ENCODE measurements at regions not wholly inside any gene's neighbourhood (a gene's known extent, or its start where the extent isn't known, plus 50 kb on each side); places are given as distances from the start of the nearest gene placed in this dataset.
A peak's percentile ranks its signal among the peaks of the same experiment; 100 is the strongest.

GRCh38 chr10:124301736-124302135, 117.0 kb downstream of the OAT start:
- DNase-seq: no peak

DNA sequence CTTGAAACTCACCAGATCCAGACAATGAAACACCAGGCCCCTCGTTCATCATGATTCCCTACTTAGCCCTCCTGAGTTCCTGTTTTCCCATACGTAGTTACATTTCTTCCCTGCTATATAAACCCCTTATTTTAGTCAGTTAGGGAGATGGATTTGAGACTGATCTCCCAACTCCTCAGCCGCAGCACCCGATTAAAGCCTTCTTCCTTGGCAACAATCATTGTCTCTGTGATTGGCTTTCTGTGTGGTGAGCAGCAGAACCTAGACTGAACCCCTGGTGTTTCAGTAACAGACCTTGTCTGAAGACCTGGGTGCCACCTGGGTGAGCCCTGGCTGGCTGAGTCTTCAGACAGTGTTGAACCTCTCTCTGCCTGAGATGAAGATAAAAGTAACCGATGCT, 118.0 kb downstream of the OAT start:
- no peak for DNase-seq

GRCh38 chr10:124300224-124300623, 118.5 kb downstream of the OAT start:
- no peak for DNase-seq

GRCh38 chr10:124299696-124300095, 119.0 kb downstream of the OAT start:
- no peak for DNase-seq

DNA sequence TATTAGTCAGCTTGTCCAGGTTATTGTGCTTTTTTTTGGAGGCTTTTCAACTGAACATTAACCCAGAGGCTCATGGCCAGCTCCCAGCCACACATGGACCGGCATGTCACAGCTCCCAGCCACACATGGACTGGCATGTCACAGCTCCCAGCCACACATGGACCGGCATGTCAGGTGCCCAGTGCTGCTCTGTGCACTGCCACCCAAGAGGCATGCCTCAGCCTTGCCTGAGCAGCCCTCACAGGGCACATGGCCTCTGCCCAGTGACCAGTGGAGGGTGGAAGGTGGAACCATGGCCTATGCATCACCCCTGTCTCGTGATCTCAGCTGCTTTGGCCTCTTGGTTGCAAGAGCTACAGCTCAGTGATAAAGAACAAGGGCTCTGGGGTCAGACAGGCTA, 119.8 kb downstream of the OAT start:
- no peak for DNase-seq

DNA sequence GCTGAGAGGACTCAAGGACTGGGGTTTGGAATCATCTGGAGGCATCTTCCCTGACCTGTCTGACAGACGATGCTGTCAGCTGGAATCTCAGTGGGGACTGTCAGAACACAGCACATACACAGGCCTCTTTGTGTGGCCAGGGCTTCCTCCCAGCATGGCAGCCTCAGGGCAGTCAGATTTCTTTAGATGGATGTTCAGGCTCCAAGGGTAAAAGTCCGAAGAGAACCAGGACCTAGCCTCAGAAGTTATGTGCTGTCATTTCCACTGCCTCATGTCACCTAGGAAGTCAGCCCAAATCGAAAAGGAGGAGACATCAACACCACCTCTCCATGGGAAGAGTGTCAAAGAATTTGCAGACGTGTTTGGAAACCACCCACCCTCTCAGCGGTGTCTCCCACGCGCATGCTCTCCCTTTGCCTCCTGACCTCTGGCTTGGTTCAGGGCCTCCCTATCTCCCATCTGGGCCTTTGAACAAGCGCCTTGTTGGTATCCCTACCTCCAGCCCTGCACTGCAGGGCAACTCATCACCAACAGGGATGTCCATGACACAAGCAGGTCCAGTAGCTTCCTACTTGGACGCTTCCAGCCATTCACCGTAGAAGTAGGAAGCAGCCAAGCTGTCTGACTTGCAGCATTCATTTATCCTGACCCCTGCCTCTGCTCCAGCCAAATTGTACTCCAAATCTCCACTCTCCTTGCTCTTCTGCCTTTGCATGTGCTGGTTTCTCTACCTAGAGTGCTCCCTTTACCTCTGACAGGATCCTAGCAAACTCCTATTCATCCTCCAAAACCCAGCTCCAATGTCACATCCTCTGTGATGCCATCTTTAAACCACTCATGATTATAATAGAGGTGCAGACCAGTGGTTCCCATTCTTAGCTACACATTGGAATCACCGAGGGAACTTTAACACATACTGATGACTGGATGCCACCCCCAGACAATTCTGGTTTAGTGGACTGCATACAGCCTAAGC, 121.6 kb downstream of the OAT start:
- DNase-seq: no peak

GRCh38 chr10:124296121-124296812, 122.5 kb downstream of the OAT start:
- peak; percentile 50 for DNase-seq

DNA sequence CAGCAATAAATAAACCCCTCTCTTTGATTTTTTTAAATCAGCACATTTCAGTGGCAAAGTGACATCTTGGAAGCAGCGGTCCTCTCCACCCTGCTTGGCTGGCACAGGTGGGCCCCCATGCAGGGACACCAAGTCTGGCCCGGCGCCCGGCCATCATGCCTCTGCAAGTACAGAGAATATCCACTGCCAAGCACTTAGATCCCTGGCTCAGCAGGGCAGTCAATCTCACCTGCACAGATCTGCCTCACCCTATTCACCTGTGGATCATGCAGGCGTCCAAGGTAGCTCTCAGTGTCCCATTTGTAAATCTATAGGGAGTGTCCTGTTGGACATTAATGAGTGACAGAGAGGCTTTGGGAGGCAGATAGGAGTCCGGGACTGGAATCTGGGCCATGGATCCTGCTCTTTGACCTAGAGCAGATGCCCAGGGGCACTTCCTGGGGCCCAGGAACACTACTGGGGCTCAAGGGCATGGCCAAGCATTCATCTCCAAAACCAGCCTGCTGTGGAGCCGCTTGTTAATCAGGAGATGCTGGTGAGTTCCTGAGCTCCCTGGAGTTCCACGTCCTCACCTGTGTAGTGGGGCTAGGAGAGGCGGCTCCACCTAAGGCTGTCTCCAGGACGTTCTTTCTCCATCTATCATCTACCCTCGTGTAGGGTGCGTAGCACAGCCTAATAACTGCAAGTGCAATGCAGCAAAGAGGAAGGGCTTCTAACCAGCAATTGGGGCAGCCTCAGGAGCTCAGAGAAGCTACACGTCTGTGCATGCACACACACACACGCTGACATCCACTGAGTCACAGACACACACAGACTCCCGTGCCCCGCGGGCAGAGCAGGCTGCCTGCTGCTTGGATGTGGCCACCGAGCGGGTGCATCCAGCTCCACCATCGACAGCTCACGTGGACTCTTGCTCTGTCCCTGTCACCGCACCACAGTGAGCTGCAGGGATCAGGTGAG, 123.6 kb downstream of the OAT start:
- peak; percentile 67 for DNase-seq

- no peak for DNase-seq
These were observed 124.9 kb downstream of the OAT start for GRCh38 chr10:124293616-124294449.

DNA sequence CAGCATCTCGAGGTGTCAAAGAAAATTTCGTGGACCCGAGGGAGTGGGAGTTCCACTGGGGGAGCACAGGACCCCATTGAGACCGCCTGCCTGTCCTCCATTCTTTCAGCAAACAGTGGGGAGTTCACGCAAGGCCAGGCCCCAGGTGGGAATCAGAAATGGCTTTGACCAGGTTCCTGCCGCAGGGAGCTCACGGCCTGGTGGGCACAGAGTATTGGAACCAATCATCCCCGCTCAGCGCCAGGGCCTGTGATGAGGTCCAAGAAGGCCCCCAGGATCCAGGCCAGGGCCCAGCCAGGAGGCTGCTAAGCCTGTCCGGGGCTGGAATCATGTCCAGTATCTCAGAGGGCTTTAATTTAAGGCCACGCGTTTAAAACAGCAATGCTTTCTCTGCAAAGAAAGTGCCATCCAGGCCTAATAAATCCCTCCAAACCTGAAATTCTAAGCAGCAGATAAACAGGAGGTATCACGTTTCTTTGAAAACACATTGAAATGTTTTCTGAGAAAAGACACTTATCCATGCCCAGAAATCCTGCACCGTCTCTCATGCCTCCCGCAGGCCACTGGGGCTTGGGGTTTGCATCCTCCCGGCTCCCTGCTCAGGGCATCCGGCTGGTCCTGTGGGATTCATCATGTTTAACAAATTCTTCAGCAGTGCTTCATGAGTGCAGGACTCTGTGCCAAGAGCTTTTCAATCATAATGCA, 125.7 kb downstream of the OAT start:
- DNase-seq: no peak

GRCh38 chr10:124291001-124291701, 127.6 kb downstream of the OAT start:
- DNase-seq: no peak

- no peak for DNase-seq
These were observed 128.6 kb downstream of the OAT start for GRCh38 chr10:124289851-124290795.

DNA sequence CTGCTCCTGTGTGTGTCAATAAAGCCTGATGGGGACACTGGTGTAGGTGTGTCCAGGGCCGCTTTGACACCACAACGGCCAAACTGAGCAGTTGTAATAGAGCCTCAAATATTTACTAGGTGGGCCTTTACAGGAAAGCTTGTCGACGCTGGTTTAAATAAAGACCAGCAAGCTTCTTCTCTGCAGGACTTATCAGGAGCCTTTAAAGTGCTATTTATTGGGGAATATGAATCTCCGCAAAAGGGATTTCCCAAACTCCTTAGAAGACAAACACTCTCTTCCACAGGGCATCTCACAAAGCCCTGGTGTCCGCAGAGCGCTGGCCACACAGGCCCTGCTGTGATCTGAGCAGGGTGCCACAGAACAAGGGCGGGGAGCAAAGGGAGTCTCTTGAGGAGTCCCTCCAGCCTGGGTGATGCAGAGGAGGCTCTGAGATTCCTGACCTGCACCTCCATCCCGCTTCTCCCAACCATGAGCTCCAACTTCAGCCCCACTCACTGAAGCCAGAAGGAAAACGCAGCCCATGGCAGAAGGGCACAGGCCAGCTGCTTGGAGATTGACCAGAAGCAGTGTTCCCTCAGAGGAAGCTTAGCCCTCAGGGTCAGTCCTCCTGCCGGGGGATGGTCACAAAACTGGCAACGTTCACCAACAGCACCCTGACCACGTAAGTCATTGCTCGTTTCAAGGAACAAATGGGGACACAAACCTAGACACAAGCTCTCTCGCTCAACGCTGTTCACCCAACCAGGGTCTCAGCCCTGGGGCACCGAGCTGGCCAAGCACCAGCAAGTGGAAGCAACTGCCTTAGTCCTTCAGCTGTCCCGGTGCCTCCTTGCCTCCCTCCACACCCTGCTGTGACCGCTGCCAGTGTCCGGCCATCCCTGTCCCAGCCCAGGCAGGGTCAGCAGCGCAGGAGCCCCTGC, 129.5 kb downstream of the OAT start:
- no peak for DNase-seq

DNA sequence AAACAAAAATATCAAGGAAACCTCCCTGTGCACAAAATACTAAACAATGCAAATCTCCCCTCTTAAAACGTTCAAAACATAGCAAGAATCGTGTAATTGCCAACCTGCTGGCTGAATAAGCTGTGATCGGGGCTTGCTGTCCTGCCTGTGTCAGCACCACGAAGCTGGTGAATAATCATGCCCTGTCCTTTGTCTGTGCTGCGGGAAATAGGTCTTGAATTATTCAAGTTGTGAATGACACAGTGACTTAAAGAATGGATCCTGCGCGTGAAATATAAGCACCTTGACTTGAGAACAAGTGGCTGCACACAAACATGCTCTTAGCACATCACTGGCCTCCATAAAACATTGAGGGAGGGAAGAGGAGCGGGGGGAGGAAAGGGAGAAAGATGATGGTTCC, 130.2 kb downstream of the OAT start:
- DNase-seq: no peak

DNA sequence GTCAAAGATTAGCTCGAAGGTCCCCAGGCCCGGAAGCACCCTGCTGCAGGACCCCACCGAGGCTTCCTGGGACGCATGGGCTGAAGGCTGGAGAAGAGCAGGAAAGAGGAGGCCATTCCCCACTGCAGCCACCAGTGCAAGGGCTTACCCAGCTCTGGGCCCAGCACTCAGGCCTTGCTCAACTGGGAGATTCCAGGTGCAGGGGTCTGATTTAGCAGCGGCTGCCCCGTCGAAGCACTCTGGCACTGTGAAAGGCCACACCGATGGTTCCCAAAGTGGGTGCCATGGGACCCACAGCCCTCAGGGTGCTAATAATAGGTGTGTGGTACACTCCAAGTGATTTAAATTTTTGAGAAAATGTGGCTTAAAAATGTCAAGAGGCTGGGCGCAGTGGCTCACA, 130.9 kb downstream of the OAT start:
- no peak for DNase-seq

- no peak for DNase-seq
These were observed 131.5 kb downstream of the OAT start for GRCh38 chr10:124287071-124287685.

- no peak for DNase-seq
These were observed 132.1 kb downstream of the OAT start for GRCh38 chr10:124286621-124287020.
